Activated T-cell treated with anti-CD3 and anti-CD28 coated beads for 48 hours (primary cell): ENCODE measurements at regions not wholly inside any gene's neighbourhood (a gene's known extent, or its start where the extent isn't known, plus 50 kb on each side); places are given as distances from the start of the nearest gene placed in this dataset.

Experiments used
- DNase-seq: peaks from one replicate; pipeline ENCODE4 v3.0.0-alpha.2; 2020; ENCODE audit warnings: low read depth

- DNase-seq, result no peak
Observed at GRCh38 chr3:193991666-193992424, 144.1 kb upstream of the HES1 start.

- no peak for DNase-seq
Observed at GRCh38 chr3:193992425-193993037, 143.4 kb upstream of the HES1 start.

- DNase-seq, result no peak
Observed at GRCh38 chr3:193996221-193996620, 139.7 kb upstream of the HES1 start.

GRCh38 chr3:193996641-193997089 is 139.3 kb upstream of the HES1 start:
- DNase-seq, result no peak

GRCh38 chr3:193997228-193998122 is 138.5 kb upstream of the HES1 start:
- DNase-seq, result no peak

- no peak for DNase-seq
Observed at GRCh38 chr3:193998123-193998448, 137.9 kb upstream of the HES1 start.

GRCh38 chr3:193998628-193999195 is 137.2 kb upstream of the HES1 start:
- no peak for DNase-seq

- DNase-seq, result no peak
Observed at GRCh38 chr3:194000100-194000499, 135.8 kb upstream of the HES1 start.

- DNase-seq, result no peak
Observed at GRCh38 chr3:194000712-194001111, 135.2 kb upstream of the HES1 start.

- DNase-seq, result no peak
Observed at GRCh38 chr3:194001728-194002459, 134.1 kb upstream of the HES1 start.

GRCh38 chr3:194003114-194004057 is 132.6 kb upstream of the HES1 start:
- DNase-seq, result peak; percentile 33

GRCh38 chr3:194005930-194006501 is 129.9 kb upstream of the HES1 start:
- DNase-seq, result no peak

GRCh38 chr3:194007592-194008337 is 128.2 kb upstream of the HES1 start:
- DNase-seq, result no peak

GRCh38 chr3:194009019-194009418 is 126.9 kb upstream of the HES1 start:
- DNase-seq, result no peak

GRCh38 chr3:194009892-194010533 is 125.9 kb upstream of the HES1 start:
- no peak for DNase-seq

- DNase-seq, result no peak
Observed at GRCh38 chr3:194011807-194012206, 124.1 kb upstream of the HES1 start.

GRCh38 chr3:194013928-194014327 is 122.0 kb upstream of the HES1 start:
- DNase-seq, result no peak

- DNase-seq, result no peak
Observed at GRCh38 chr3:194014756-194015155, 121.2 kb upstream of the HES1 start.
